Osteoblast (primary cell): ENCODE measurements at regions not wholly inside any gene's neighbourhood (a gene's known extent, or its start where the extent isn't known, plus 50 kb on each side); places are given as distances from the start of the nearest gene placed in this dataset.
A peak's percentile ranks its signal among the peaks of the same experiment; 100 is the strongest.

Experiments used
- DNase-seq: peaks from one replicate; pipeline ENCODE4 v3.0.0; 2011; ENCODE audit warnings: low spot score, mixed read lengths; ENCODE audit not compliant: insufficient read length; ENCODE audit errors: missing footprints
- H2AFZ ChIP-seq: 2 replicates; pipeline ENCODE4 v1.6.0; 2011; ENCODE audit warnings: mild to moderate bottlenecking, low read length
- H3K27ac ChIP-seq: 2 replicates; pipeline ENCODE4 v1.5.1; 2011; ENCODE audit warnings: mild to moderate bottlenecking, low read depth, low read length, moderate library complexity
- H3K27me3 ChIP-seq: 2 replicates; pipeline ENCODE4 v1.6.0; 2012; ENCODE audit warnings: mild to moderate bottlenecking, control low read depth, inconsistent platforms, low read length, moderate library complexity; ENCODE audit not compliant: insufficient read depth
- H3K36me3 ChIP-seq: 2 replicates; pipeline ENCODE4 v1.5.1; 2011; ENCODE audit warnings: mild to moderate bottlenecking, low read length, control low read depth, moderate library complexity; ENCODE audit not compliant: insufficient read depth
- H3K4me1 ChIP-seq: 2 replicates; pipeline ENCODE4 v1.5.1; 2011; ENCODE audit warnings: mild to moderate bottlenecking, low read length, control low read depth, moderate library complexity; ENCODE audit not compliant: insufficient read depth
- H3K4me2 ChIP-seq: 2 replicates; pipeline ENCODE4 v1.6.0; 2011; ENCODE audit warnings: mild to moderate bottlenecking, low read length; ENCODE audit not compliant: insufficient read depth
- H3K4me3 ChIP-seq: fragments of 200-600 bp; sonication (generic); 3 replicates; pipeline ENCODE4 v1.5.1; 2012; ENCODE audit warnings: mild to moderate bottlenecking, low read length, inconsistent platforms; ENCODE audit not compliant: insufficient read depth
- H3K79me2 ChIP-seq: 2 replicates; pipeline ENCODE4 v1.6.0; 2012; ENCODE audit warnings: mild to moderate bottlenecking, low read length, control low read depth, inconsistent platforms; ENCODE audit not compliant: insufficient read depth
- H3K9me3 ChIP-seq: 2 replicates; pipeline ENCODE4 v1.5.1; 2011; ENCODE audit warnings: low read depth, low read length, control low read depth
- H4K20me1 ChIP-seq: 2 replicates; pipeline ENCODE4 v1.6.0; 2012; ENCODE audit warnings: mild to moderate bottlenecking, low read length, control low read depth; ENCODE audit not compliant: insufficient read depth
- TF ChIP-seq, protein P1 (sequence below): IDR thresholded peaks from 2 replicates; pipeline ENCODE4 v1.5.1; 2011; ENCODE audit warnings: mild to moderate bottlenecking, low read depth, low read length, moderate library complexity; ENCODE audit errors: extremely low read depth

DNA sequence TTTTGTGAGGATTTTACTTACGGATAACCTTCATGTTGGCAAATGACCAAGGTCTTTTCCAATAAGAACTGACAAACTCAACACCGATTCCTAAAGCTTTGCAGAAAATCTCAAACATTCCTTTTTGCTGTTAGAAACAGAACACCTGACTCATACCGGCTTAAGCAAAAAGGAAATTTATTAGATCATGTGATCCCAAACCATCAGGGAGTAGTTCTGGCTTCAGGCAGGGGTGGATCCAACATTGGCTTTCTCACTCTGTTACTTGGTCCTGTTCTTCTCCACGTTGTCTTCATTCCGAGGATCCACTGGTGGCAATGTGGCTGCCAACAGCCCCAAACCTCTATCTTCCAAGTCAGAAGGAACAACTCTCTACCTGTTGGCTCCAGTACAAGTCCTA lies 95.9 kb upstream of the PMEPA1 start:
- no peaks in the 10 kb centered on the region for H3K36me3 ChIP-seq
- DNase-seq, result peak; percentile 58
- H3K27me3 ChIP-seq, result peaks cover 3% of the 10 kb centered on the region
- no peak overlapping the region for H2AFZ ChIP-seq
- H3K4me2 ChIP-seq, result no peak overlapping the region
- H3K27ac ChIP-seq, result no peak overlapping the region
- H3K79me2 ChIP-seq, result no peaks in the 10 kb centered on the region
- H3K4me3 ChIP-seq, result no peak overlapping the region
- no peaks in the 10 kb centered on the region for H4K20me1 ChIP-seq
- no peaks in the 10 kb centered on the region for H3K9me3 ChIP-seq
- no peaks in the 10 kb centered on the region for H3K4me1 ChIP-seq
- TF ChIP-seq, protein P1, sequence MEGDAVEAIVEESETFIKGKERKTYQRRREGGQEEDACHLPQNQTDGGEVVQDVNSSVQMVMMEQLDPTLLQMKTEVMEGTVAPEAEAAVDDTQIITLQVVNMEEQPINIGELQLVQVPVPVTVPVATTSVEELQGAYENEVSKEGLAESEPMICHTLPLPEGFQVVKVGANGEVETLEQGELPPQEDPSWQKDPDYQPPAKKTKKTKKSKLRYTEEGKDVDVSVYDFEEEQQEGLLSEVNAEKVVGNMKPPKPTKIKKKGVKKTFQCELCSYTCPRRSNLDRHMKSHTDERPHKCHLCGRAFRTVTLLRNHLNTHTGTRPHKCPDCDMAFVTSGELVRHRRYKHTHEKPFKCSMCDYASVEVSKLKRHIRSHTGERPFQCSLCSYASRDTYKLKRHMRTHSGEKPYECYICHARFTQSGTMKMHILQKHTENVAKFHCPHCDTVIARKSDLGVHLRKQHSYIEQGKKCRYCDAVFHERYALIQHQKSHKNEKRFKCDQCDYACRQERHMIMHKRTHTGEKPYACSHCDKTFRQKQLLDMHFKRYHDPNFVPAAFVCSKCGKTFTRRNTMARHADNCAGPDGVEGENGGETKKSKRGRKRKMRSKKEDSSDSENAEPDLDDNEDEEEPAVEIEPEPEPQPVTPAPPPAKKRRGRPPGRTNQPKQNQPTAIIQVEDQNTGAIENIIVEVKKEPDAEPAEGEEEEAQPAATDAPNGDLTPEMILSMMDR, result no peak

DNA sequence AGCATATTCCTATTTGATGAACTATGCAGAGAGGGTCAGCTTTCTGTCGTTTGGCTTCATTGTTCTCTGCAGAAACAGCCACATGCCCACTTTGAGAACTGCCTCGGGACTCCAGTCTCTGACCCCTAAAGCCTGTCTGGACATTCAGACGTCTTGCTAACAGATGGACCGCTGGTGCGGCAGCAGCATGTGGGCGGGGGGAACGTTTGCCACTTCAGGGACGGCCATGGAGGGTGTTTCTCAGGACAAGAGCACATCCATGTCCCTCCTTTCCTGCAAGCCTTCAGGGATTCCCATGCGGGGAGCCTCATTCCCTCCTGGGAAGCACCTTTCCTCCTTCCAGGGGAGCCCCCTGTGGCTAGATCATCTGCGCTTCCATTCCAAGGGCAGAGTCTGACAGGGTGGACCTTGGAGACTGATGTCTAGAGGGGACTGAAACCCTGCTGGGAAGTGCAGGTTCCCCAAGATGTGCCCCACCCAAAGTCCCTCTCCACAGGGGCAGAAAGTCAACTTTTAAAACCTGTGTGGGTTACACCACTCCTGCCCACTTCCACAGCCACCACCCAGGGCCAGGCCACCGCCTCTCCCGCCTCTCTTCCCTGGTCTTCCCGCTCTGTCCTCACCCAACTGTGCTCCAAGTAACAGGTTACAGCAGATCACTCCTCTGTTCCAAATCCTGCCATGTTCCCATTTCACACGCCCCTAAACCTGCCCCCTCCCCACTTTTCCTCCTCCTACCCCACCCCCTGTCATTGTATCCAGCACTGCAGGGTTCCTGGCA lies 94.8 kb upstream of the PMEPA1 start:
- H3K36me3 ChIP-seq, result no peaks in the 10 kb centered on the region
- TF ChIP-seq, protein P1, result no peak
- peak; percentile 86 for DNase-seq
- no peak overlapping the region for H3K27ac ChIP-seq
- H3K9me3 ChIP-seq, result no peaks in the 10 kb centered on the region
- no peaks in the 10 kb centered on the region for H3K79me2 ChIP-seq
- no peaks in the 10 kb centered on the region for H3K4me1 ChIP-seq
- H3K4me3 ChIP-seq, result no peak overlapping the region
- H3K27me3 ChIP-seq, result peaks cover 3% of the 10 kb centered on the region
- no peak overlapping the region for H3K4me2 ChIP-seq
- no peak overlapping the region for H2AFZ ChIP-seq
- H4K20me1 ChIP-seq, result no peaks in the 10 kb centered on the region

DNA sequence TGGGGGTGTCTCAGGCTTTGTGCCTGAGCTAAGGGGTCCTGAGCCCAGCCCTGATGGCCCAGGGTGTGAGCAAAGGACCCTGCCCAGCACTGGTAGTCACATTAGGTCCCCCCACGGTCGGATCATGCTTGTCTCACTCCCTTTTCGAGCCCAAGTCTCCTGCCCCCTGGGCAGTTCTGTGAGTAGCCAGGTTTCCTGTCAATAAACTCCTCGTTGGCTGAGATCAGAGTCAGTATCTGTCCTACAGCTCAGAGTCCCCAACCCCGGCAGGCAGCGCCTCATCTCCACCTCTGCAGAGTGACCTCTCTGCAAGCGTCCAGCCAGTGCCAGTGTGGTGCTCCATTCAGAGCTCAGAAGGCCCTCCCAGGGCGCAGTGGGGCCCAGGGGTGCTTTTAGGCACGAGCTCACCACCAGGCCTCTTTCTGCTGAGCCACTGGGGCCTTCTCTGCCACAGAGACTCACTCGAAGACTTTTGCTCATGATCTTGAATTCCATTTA lies 93.7 kb upstream of the PMEPA1 start:
- H4K20me1 ChIP-seq, result no peaks in the 10 kb centered on the region
- H3K36me3 ChIP-seq, result no peaks in the 10 kb centered on the region
- H3K79me2 ChIP-seq, result no peaks in the 10 kb centered on the region
- H3K9me3 ChIP-seq, result no peaks in the 10 kb centered on the region
- H3K27ac ChIP-seq, result no peak overlapping the region
- peak; percentile 43 for DNase-seq
- H3K4me2 ChIP-seq, result no peak overlapping the region
- H3K4me1 ChIP-seq, result no peaks in the 10 kb centered on the region
- TF ChIP-seq, protein P1, result no peak
- peaks cover 8% of the 10 kb centered on the region for H3K27me3 ChIP-seq
- no peak overlapping the region for H2AFZ ChIP-seq
- H3K4me3 ChIP-seq, result no peak overlapping the region

DNA sequence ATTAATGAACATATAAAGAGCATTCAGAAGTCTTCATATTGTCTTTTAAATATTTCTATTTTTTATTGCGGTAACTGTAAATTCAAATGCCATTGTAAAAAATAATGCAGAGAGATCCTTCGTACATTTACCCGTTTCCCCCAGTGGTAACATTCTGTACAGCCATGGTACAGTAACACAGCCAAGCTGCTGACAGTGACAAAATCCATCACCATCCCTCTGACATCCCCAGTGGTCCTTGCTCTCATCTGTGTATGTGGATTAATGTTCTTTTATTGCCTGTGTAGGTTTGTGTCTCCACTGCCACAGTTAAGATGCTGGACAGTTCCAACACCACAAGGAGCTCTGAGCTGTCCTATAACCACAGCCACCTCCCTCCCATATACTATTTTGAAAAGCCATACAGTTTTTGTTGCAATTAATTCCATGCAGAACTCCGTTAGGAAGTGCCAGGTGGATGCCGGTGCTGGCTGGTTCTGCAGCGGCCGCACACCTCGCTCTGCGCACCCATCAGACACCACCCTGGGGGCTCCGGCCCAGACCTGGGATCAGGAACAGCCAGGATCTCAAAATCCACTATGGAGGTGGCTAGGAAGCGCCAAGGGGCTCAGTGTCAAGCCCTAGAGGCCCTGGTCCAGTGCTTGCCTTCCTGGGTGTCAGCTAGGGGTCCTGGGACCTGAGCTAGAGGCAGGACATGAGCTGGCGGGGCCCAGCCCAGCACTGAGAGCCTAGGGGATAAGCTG lies 93.1 kb upstream of the PMEPA1 start:
- H3K27me3 ChIP-seq, result peaks cover 12% of the 10 kb centered on the region
- no peaks in the 10 kb centered on the region for H4K20me1 ChIP-seq
- no peaks in the 10 kb centered on the region for H3K9me3 ChIP-seq
- no peak overlapping the region for H3K4me2 ChIP-seq
- no peaks in the 10 kb centered on the region for H3K79me2 ChIP-seq
- no peaks in the 10 kb centered on the region for H3K36me3 ChIP-seq
- H3K27ac ChIP-seq, result no peak overlapping the region
- no peaks in the 10 kb centered on the region for H3K4me1 ChIP-seq
- TF ChIP-seq, protein P1, result no peak
- no peak overlapping the region for H2AFZ ChIP-seq
- H3K4me3 ChIP-seq, result no peak overlapping the region
- peak; percentile 83 for DNase-seq
